Right hindlimb (tissue), 1 donor: ENCODE measurements at regions not wholly inside any gene's neighbourhood (a gene's known extent, or its start where the extent isn't known, plus 50 kb on each side); places are given as distances from the start of the nearest gene placed in this dataset.
"Not testable (repeated sequence)": the region's sequence is repeated elsewhere in the genome, so short reads cannot be mapped to it uniquely, and the experiment has no call there.

Experiments
- DNase-seq: peaks from one replicate; pipeline ENCODE4 v3.0.0-alpha.2; 2018

DNA sequence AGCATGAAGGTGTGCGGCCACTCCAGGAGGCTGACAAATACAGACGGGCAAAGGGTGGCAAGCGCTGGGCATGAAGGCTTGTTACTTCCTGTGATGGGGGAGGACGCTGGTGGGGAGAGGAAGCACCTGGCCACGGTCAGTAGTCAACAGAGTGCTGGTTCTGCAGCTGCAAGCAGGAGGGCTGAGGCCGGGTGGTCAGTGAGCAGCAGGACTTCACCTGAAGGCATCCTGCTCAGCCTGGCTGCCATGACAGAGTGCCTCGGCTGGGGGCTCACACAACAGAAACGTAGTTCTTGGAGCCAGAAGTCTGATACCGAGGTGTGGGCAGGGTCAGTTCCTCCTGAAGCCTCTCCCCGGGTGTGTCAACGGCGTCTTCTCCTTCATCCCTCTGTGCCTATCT, 118.6 kb upstream of the IRX4 start:
- no peak for DNase-seq

- no peak for DNase-seq
Measured at GRCh38 chr5:2000591-2000990, 117.9 kb upstream of the IRX4 start.

DNA sequence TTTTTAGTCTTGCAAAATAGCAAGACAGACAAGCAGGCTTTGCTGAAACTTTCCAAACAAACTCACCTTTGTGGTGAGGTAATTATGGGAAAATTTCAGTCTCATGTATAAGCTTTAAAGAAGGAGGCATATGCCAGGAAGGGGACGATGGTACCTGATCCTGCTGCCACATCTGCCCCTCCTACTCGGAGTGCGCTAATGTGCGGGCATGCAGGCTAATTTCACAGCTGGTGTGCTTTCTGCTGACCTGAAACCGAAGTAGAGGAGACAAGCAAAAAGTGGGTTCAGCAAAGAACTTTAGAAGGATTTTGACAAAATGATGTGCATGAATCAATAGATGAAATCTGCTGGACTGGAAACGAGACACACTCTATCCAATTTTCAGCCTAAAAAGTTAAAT, 117.1 kb upstream of the IRX4 start:
- no peak for DNase-seq

GRCh38 chr5:1998716-1999317, 116.1 kb upstream of the IRX4 start:
- no peak for DNase-seq

GRCh38 chr5:1998348-1998669, 115.6 kb upstream of the IRX4 start:
- DNase-seq = no peak

DNA sequence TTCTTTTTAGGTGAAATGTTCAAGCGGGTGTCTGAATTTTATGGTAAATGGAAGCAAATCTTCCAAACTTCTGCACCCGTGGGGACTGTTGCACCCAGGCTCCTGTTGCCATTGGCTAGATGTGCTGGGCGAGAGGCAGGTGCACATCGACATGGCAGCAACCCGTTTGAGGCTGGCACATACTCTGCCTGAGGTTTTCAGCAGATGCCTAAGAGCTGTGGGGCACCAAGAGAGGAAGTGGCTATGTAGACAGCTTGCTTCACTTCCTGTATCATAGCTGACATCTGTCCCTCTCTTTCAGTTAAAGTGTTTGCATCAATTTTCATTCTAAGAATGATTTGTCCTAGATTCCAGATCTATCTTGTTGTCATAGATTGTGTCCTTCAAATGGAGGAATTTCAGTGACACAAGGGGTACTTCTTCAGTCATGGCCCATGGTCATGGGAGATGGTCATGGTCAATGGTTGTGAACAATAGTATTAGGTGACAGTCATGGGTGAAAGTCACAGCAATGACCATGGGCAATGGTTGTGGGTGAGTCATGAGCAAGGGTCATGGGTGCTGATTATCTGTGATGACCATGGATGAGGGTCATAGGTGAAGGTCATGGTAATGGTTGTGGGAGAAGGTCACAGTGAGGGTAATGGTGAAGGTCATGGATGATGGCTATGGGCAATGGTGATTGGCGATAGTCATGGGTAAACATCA, 115.1 kb upstream of the IRX4 start:
- no peak for DNase-seq

GRCh38 chr5:1995491-1995890, 112.8 kb upstream of the IRX4 start:
- no peak for DNase-seq

DNA sequence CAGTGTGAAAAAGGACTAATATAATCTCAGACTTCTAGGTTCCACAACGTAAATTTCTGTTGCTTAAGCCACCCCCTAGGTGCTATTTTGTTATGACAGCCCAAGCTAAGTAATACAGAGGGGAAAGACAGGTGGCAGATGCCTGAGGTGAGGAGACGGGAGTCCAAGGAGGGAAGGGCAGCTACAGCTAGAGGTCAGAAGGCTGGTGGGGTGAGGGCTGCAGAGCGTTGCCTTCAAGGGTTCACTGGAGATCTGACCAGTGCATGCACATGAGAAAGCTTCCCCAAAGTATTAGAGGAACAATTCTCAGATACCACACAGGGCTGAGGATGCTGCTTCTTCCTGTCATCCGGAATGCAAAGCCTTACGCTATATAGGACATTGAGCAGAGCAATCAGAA, 104.7 kb upstream of the IRX4 start:
- DNase-seq = no peak

DNA sequence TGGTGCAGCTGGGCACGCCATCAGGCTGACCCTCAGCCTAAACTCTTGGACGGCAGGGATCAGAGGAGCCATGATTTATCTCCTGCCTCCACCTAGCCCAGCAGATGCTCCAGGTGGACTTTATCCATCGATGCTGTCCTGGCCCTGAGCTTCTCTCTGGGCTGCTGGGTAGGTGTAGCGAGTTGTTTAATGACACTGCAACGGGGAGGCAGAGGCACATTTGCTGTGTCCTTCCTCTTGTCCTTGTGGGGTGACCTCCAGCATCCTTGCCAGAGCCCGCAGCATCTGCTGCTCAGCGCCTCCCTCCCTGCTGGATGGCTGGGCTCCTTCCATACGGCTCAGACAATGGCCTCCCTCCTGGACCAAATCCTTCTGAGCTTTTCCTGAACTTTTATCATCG, 103.1 kb upstream of the IRX4 start:
- DNase-seq = no peak

DNA sequence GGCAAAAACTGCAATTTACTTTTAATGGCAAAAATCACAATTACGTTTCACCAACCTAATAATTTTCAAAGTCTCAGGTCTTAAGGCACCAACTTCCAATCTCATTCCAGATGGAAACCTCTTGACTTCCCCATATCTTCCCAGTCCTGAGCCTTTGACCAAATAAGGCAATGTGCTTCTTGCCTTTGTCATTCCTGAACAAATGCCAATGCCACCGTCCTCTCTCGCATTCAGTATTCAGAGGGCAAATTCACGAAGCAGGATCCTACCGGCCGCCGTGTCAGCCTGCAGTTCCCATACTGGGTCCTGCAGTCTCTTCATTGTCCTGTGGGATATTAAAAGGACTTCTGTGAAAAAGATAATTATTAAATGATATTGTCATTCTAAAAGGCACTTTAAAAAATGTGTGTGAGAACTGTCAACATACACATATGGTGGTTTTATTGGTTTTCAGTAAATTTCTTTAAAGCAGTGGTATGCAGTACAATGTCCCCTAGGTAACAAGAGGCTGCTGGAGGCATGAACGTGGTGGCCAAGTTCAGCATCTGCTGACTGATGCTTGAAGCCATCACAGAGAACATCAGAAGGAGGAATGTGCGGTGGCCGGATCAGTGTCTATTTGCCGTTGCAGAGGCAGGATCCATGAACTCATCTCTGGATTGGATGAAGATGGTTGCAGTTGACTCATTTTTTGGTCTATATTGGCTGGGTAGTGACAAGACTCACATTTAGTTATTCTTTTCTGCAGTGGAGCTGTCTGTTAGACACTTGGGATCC, 101.4 kb upstream of the IRX4 start:
- DNase-seq = no peak

DNA sequence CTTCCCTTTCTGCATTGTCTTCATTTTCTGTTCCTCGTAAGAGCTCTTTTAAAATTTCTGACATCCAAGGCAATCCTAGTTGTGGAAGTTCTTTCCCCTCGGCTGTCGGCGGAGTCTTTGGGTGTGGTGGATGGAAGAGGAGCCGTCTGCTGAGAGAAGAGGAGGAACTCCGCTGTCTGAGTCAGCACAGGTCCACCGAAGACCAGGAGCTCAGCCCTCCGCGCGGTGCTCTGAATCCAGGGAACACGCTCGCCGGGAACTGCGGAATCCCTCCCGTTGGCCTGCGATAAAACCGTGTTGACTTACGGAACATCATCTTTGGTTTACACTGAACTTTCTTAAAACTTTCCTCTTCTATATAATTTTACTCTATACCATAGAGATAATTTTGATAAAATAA, 100.7 kb upstream of the IRX4 start:
- no peak for DNase-seq

- not testable (repeated sequence) for DNase-seq
Measured at GRCh38 chr5:1982561-1982960, 99.8 kb upstream of the IRX4 start.

- no peak for DNase-seq
Measured at GRCh38 chr5:1975898-1976765, 93.4 kb upstream of the IRX4 start.

GRCh38 chr5:1975406-1975715, 92.6 kb upstream of the IRX4 start:
- no peak for DNase-seq

GRCh38 chr5:1974501-1975405, 92.0 kb upstream of the IRX4 start:
- DNase-seq = no peak

GRCh38 chr5:1974081-1974480, 91.4 kb upstream of the IRX4 start:
- no peak for DNase-seq

GRCh38 chr5:1973391-1974013, 90.8 kb upstream of the IRX4 start:
- DNase-seq = no peak

GRCh38 chr5:1971944-1972343, 89.2 kb upstream of the IRX4 start:
- no peak for DNase-seq

GRCh38 chr5:1967736-1968135, 85.0 kb upstream of the IRX4 start:
- no peak for DNase-seq

DNA sequence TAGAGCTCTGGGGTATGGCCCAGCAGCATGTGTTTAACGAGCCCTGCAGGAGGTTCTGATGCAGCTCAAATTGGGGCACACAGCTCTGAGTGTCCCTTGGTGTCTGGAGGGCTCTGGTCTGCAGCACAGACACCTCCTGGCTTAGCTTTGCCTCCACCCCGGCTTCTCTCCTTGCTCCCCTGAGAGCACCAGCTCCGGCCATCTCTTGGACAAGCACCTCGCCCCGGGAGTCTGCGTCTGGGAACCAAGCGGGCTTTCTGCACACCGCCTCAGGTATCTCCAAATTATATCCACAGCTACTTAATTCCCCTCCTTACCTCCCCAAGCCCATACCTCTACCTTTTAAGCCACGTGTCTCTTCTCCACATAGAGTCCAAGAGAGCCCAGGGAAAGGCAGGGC, 83.7 kb upstream of the IRX4 start:
- DNase-seq = no peak

GRCh38 chr5:1965925-1966324, 83.2 kb upstream of the IRX4 start:
- DNase-seq = peak; percentile 53

DNA sequence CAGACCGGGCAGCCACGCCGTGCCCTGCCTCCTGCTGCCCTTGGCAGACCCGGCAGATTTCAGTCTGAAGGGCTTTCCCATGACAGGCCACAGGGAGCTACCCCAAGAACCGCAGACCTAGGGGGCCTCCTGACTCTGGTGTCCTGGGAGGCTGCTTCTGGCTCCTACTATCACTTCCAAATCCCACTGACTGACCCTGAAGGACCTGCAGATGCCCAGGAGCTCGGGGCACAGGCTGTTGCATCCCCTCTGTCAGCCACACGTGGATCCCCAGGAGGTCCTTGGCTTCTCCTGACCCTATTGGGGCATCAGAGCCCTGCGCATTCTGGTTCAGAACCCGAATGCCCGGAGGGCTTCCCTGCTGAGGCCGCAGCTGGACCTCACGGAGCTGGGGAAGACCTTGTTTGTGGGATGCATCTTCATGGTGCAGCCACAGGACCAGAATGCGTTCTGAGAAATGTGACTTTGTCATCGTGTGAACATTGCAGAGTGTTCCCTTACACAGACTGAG, 81.3 kb upstream of the IRX4 start:
- no peak for DNase-seq
